22Rv1 (cell line): ENCODE measurements at regions not wholly inside any gene's neighbourhood (a gene's known extent, or its start where the extent isn't known, plus 50 kb on each side); places are given as distances from the start of the nearest gene placed in this dataset.

Source experiments
- CTCF ChIP-seq: fragments of 450-650 bp; IDR thresholded peaks from 2 replicates; pipeline ENCODE4 v1.5.1; 2017; ENCODE audit warnings: mild to moderate bottlenecking
- ZFX ChIP-seq: fragments of 450-650 bp; IDR thresholded peaks from 2 replicates; pipeline ENCODE4 v1.6.1; 2017; ENCODE audit warnings: antibody characterized with exemption, borderline replicate concordance

GRCh38 chr6:100176951-100177710 is 183.1 kb upstream of the MCHR2 start:
- no peak for TF ChIP-seq CTCF
- TF ChIP-seq ZFX: no peak
